ENCODE measurements at regions not wholly inside any gene's neighbourhood (a gene's known extent, or its start where the extent isn't known, plus 50 kb on each side); places are given as distances from the start of the nearest gene placed in this dataset.

DNA sequence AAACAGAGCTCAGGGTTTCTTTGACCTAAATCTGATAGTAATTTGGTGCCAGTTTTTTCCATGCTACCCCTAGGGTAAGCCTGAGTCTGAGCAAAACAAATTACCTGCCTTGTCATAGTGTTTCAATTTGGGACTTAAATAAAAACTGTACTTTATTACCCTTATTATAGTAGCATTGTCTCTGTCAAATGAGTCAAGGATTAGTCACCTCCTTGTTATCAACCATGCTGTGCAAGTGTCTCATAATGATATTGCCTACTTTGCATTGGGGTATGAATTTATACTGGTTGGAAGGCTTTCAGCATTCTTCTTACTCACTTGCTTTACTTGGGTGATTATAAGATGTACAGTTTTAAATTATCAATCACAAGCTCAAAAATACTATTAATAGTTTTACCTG, 380.0 kb downstream of the LRFN5 start:
- no peaks in the 10 kb centered on the region for H3K36me3 Mint-ChIP-seq (ENCODE audit: low read depth)
- H4K20me1 ChIP-seq (replicated peaks; ENCODE audit: insufficient read depth): no peaks in the 10 kb centered on the region
- no peaks in the 10 kb centered on the region for H3K4me1 Mint-ChIP-seq
- H3K27ac ChIP-seq (ENCODE audit: low read depth): no peak overlapping the region
- TF ChIP-seq POLR2AphosphoS5 (IDR thresholded peaks at IDR 0.05; ENCODE audit: low read depth): no peak
- no peak for TF ChIP-seq EZH2 (IDR thresholded peaks at IDR 0.05; ENCODE audit: low read depth, unreplicated experiment)
- TF ChIP-seq, protein P1, sequence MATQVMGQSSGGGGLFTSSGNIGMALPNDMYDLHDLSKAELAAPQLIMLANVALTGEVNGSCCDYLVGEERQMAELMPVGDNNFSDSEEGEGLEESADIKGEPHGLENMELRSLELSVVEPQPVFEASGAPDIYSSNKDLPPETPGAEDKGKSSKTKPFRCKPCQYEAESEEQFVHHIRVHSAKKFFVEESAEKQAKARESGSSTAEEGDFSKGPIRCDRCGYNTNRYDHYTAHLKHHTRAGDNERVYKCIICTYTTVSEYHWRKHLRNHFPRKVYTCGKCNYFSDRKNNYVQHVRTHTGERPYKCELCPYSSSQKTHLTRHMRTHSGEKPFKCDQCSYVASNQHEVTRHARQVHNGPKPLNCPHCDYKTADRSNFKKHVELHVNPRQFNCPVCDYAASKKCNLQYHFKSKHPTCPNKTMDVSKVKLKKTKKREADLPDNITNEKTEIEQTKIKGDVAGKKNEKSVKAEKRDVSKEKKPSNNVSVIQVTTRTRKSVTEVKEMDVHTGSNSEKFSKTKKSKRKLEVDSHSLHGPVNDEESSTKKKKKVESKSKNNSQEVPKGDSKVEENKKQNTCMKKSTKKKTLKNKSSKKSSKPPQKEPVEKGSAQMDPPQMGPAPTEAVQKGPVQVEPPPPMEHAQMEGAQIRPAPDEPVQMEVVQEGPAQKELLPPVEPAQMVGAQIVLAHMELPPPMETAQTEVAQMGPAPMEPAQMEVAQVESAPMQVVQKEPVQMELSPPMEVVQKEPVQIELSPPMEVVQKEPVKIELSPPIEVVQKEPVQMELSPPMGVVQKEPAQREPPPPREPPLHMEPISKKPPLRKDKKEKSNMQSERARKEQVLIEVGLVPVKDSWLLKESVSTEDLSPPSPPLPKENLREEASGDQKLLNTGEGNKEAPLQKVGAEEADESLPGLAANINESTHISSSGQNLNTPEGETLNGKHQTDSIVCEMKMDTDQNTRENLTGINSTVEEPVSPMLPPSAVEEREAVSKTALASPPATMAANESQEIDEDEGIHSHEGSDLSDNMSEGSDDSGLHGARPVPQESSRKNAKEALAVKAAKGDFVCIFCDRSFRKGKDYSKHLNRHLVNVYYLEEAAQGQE (IDR thresholded peaks at IDR 0.05; ENCODE audit: unreplicated experiment): no peak
- no peak for TF ChIP-seq CREB1 (CRISPR knock-in tag; IDR thresholded peaks at IDR 0.05; ENCODE audit: low read depth)
- TF ChIP-seq, protein P2, sequence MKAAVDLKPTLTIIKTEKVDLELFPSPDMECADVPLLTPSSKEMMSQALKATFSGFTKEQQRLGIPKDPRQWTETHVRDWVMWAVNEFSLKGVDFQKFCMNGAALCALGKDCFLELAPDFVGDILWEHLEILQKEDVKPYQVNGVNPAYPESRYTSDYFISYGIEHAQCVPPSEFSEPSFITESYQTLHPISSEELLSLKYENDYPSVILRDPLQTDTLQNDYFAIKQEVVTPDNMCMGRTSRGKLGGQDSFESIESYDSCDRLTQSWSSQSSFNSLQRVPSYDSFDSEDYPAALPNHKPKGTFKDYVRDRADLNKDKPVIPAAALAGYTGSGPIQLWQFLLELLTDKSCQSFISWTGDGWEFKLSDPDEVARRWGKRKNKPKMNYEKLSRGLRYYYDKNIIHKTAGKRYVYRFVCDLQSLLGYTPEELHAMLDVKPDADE (IDR thresholded peaks at IDR 0.05): no peak
- TF ChIP-seq JUNB (IDR thresholded peaks at IDR 0.05; ENCODE audit: unreplicated experiment): no peak
- TF ChIP-seq, protein P3, sequence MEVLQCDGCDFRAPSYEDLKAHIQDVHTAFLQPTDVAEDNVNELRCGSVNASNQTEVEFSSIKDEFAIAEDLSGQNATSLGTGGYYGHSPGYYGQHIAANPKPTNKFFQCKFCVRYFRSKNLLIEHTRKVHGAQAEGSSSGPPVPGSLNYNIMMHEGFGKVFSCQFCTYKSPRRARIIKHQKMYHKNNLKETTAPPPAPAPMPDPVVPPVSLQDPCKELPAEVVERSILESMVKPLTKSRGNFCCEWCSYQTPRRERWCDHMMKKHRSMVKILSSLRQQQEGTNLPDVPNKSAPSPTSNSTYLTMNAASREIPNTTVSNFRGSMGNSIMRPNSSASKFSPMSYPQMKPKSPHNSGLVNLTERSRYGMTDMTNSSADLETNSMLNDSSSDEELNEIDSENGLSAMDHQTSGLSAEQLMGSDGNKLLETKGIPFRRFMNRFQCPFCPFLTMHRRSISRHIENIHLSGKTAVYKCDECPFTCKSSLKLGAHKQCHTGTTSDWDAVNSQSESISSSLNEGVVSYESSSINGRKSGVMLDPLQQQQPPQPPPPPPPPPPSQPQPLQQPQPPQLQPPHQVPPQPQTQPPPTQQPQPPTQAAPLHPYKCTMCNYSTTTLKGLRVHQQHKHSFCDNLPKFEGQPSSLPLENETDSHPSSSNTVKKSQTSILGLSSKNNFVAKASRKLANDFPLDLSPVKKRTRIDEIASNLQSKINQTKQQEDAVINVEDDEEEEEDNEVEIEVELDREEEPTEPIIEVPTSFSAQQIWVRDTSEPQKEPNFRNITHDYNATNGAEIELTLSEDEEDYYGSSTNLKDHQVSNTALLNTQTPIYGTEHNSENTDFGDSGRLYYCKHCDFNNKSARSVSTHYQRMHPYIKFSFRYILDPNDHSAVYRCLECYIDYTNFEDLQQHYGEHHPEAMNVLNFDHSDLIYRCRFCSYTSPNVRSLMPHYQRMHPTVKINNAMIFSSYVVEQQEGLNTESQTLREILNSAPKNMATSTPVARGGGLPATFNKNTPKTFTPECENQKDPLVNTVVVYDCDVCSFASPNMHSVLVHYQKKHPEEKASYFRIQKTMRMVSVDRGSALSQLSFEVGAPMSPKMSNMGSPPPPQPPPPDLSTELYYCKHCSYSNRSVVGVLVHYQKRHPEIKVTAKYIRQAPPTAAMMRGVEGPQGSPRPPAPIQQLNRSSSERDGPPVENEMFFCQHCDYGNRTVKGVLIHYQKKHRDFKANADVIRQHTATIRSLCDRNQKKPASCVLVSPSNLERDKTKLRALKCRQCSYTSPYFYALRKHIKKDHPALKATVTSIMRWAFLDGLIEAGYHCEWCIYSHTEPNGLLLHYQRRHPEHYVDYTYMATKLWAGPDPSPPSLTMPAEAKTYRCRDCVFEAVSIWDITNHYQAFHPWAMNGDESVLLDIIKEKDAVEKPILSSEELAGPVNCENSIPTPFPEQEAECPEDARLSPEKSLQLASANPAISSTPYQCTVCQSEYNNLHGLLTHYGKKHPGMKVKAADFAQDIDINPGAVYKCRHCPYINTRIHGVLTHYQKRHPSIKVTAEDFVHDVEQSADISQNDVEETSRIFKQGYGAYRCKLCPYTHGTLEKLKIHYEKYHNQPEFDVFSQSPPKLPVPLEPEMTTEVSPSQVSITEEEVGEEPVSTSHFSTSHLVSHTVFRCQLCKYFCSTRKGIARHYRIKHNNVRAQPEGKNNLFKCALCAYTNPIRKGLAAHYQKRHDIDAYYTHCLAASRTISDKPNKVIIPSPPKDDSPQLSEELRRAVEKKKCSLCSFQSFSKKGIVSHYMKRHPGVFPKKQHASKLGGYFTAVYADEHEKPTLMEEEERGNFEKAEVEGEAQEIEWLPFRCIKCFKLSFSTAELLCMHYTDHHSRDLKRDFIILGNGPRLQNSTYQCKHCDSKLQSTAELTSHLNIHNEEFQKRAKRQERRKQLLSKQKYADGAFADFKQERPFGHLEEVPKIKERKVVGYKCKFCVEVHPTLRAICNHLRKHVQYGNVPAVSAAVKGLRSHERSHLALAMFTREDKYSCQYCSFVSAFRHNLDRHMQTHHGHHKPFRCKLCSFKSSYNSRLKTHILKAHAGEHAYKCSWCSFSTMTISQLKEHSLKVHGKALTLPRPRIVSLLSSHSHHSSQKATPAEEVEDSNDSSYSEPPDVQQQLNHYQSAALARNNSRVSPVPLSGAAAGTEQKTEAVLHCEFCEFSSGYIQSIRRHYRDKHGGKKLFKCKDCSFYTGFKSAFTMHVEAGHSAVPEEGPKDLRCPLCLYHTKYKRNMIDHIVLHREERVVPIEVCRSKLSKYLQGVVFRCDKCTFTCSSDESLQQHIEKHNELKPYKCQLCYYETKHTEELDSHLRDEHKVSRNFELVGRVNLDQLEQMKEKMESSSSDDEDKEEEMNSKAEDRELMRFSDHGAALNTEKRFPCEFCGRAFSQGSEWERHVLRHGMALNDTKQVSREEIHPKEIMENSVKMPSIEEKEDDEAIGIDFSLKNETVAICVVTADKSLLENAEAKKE (CRISPR knock-in tag; IDR thresholded peaks at IDR 0.05): no peak
- TF ChIP-seq, protein P4, sequence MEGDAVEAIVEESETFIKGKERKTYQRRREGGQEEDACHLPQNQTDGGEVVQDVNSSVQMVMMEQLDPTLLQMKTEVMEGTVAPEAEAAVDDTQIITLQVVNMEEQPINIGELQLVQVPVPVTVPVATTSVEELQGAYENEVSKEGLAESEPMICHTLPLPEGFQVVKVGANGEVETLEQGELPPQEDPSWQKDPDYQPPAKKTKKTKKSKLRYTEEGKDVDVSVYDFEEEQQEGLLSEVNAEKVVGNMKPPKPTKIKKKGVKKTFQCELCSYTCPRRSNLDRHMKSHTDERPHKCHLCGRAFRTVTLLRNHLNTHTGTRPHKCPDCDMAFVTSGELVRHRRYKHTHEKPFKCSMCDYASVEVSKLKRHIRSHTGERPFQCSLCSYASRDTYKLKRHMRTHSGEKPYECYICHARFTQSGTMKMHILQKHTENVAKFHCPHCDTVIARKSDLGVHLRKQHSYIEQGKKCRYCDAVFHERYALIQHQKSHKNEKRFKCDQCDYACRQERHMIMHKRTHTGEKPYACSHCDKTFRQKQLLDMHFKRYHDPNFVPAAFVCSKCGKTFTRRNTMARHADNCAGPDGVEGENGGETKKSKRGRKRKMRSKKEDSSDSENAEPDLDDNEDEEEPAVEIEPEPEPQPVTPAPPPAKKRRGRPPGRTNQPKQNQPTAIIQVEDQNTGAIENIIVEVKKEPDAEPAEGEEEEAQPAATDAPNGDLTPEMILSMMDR (conservative IDR thresholded peaks at IDR 0.05; ENCODE audit: low read depth in 2 of 2): no peak
- no peak for TF ChIP-seq ZNF331 (CRISPR knock-in tag; IDR thresholded peaks at IDR 0.05; ENCODE audit: low read depth)
- TF ChIP-seq NANOG (IDR thresholded peaks at IDR 0.05; ENCODE audit: borderline replicate concordance): no peak
- TF ChIP-seq ZNF114 (CRISPR knock-in tag; IDR thresholded peaks at IDR 0.05): no peak
- TF ChIP-seq STAT1 (IDR thresholded peaks at IDR 0.05; ENCODE audit: unreplicated experiment): no peak
- no peak for TF ChIP-seq EZH2phosphoT487 (IDR thresholded peaks at IDR 0.05; ENCODE audit: unreplicated experiment)
- no peaks in the 10 kb centered on the region for H3K9me3 Mint-ChIP-seq
- no peaks in the 10 kb centered on the region for H3K27me3 ChIP-seq (ENCODE audit: insufficient read depth)
- H3F3A ChIP-seq (replicated peaks; ENCODE audit: low read depth): no peaks in the 10 kb centered on the region
- H3K27me3 Mint-ChIP-seq (ENCODE audit: insufficient read depth, low read depth, poor library complexity): no peaks in the 10 kb centered on the region
- ATAC-seq (no peak), DNase-seq (ENCODE audit: low spot score) (no peak)
- H3K27ac Mint-ChIP-seq: no peak overlapping the region
- no peak overlapping the region for H3K4me2 ChIP-seq
- H2AFZ ChIP-seq: no peak overlapping the region
- no peaks in the 10 kb centered on the region for H3K4me1 ChIP-seq (ENCODE audit: insufficient read depth)
- no peak overlapping the region for H3K4me3 ChIP-seq
- H3K79me2 ChIP-seq (replicated peaks; ENCODE audit: insufficient read depth): no peaks in the 10 kb centered on the region
- H3K4me3 Mint-ChIP-seq: no peak overlapping the region
- H3K36me3 ChIP-seq (ENCODE audit: insufficient read depth): no peaks in the 10 kb centered on the region
- no peaks in the 10 kb centered on the region for H3K9me2 ChIP-seq (ENCODE audit: insufficient read depth)

All from GM23338 (cell line).